GM18498 (cell line): ENCODE measurements at regions not wholly inside any gene's neighbourhood (a gene's known extent, or its start where the extent isn't known, plus 50 kb on each side); places are given as distances from the start of the nearest gene placed in this dataset.
"Not testable (repeated sequence)": the region's sequence is repeated elsewhere in the genome, so short reads cannot be mapped to it uniquely, and the experiment has no call there.

ENCODE experiments used
- ATAC-seq: cut with Tn5 transposase; IDR thresholded peaks from one replicate; pipeline ENCODE4 v1.9.1; 2021; ENCODE audit warnings: mild to moderate bottlenecking, moderate library complexity; ENCODE audit not compliant: unreplicated experiment

DNA sequence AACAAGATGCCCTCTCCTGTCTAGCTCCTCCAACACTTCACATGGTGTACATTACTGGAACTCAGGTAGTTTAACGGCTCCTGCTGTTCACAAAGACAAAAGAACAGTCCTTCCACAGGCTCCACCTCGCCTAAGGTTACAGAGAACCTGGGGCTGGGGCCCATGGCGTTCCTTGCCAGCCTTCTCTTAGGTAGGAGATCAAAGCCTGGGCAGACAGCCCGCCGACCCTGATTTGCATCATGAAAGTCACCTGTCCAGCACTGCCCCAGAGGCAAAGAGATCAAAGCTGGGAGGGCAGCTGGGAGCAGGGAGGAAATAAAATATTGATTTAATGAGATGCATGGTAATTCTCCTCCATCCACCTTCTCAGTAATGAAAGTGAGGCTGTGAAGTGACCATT is 115.0 kb upstream of the SLIT3 start:
- no peak for ATAC-seq

DNA sequence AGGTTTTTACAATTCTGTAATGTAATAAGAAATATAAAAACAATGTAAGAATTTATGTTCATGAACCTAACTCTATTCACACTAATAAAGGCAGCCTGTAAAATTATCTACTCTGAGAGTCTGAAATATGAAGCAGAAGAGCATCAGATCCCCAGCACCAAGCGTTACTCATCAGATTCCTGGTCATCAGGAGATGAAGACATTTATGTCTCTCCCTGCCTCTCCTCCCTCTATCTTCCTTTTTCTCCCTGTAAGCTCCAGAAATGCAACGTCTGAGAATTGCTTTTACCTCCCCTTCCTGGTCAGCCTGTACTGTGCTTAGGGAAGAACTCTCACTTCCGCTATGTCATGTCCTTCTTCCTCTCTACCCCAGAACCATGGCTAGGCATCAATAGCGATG is 114.4 kb upstream of the SLIT3 start:
- ATAC-seq, result no peak

DNA sequence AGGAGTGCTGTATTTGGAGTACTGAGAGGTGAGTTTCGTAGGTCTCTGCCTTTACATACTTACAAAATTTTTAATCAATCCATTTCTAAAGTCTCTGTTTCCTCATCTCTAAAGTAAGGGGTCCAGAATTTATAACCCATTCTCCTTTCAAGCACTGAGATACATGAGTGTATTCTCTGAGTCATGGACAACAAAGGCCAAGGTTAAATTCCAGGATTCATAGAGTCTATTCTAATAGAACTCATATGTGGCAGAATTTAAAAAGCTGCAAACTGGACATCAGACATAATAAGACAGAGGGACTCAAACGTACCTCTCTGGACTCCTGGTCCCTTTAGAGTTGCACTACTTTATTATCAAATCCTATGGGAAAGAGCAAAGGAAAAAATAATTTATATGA is 112.5 kb upstream of the SLIT3 start:
- ATAC-seq, result no peak

GRCh38 chr5:169412831-169413230 is 111.9 kb upstream of the SLIT3 start:
- no peak for ATAC-seq

- ATAC-seq, result no peak
Observed at GRCh38 chr5:169411786-169412430, 111.0 kb upstream of the SLIT3 start.

- no peak for ATAC-seq
Observed at GRCh38 chr5:169410996-169411783, 110.3 kb upstream of the SLIT3 start.

DNA sequence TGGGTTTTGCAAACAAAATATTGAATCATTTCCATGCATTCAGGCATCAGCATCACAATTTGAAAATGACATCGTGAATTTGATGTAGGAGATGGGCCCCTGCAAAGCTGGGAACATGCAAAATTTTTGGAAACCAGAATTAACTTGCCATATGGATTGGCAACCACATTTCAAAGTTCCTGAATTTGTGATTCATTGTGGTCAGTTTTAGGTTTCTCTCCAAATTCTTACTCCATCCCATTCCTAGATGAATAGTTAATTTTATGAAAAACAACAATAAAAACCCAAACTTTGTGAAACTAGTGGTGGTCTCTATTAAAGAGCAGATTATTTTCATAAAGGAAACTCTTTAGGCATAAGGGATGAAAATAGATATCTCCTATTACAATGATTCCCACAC is 107.8 kb upstream of the SLIT3 start:
- no peak for ATAC-seq

DNA sequence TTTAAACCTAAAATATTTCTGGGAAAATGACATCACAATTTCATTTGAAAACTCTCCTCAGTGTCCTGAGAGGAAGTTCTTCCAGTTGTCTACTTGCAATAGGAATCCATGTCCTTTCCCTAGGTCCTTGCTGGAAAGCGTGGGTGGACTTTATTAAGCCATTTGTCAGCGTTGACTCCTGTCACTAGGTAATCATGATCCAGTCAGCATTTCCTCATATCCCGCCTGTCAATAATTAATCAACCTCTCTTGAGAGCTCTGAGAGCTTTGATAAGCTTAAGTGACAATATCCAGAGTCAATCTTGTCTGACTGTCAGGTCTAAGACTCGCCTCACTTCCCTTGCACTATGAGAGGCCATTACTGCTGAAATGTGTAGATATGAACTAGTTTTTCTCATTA is 107.2 kb upstream of the SLIT3 start:
- ATAC-seq, result no peak

DNA sequence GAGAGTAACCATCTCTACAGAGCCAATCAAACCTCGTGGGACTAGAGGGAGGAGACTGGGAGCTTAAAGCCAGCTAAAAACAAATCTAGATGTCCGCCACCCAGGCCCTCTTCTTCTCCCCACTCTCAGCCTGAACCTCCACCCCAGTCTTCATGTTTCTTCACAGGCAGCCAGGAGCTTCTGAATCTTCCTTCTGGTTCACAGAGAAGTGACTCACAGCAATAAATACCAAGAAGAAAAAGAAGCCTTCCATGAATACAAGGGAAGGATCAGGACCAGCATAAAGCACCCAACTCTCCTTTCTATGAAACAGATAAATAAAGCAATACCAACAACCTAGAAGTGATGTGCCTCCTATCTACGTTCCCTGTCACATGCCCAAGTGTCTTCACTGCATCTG is 103.3 kb upstream of the SLIT3 start:
- ATAC-seq, result no peak

- ATAC-seq, result no peak
Observed at GRCh38 chr5:169398515-169398914, 97.6 kb upstream of the SLIT3 start.

DNA sequence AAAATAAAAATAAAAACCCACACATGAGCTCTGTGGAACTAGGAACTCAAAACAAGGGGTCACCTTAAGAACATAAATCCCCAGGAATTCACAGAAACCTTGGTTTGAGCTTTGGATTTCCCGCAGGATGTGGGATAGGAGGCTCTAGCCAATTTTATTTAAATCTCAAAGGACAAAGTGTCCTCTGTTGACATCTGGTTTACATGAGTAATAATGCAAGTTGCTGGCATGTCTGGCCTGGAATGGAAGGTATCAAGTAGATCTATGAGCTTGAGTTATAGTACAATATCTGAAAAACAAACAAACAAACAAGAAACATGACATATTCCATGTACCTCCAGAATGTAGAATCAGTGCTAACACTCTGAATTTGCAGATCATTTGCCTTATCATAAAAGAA is 94.2 kb upstream of the SLIT3 start:
- ATAC-seq, result no peak

DNA sequence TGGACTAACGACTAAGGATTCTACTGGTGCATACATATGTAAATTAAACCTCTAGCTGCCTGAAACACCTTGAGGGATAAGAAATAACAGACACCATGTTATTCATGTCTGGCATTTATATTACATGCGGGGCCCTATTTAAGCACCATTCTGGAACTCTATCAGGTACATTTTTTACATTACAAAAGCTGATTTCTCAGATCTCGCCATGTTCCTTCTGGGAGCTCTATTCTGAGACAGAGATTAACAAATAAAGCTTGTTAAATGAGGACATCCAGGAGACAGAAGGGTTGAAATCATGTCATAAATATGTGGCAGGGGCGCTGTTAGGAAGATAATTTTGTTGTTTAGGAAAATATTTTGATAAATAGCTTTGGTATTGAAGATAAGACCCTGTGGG is 93.4 kb upstream of the SLIT3 start:
- ATAC-seq, result no peak

DNA sequence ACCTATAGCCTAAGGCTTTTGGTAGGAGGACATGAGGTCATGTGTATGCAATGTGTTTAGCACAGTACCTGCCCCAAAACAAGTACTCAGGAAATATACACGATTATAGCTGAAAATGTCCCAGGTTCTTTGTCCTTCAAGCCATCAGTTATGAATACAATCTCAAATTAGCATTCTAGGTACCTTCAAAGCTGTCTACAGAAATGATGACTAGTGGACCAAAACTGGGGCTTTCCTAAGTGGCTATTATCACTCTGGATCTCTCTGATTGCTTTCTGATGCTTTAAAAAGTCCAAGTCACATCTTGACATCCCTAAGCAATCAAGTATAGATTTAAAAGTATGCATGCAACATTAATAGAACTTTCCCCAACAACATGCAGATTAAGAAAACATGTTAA is 93.0 kb upstream of the SLIT3 start:
- no peak for ATAC-seq

DNA sequence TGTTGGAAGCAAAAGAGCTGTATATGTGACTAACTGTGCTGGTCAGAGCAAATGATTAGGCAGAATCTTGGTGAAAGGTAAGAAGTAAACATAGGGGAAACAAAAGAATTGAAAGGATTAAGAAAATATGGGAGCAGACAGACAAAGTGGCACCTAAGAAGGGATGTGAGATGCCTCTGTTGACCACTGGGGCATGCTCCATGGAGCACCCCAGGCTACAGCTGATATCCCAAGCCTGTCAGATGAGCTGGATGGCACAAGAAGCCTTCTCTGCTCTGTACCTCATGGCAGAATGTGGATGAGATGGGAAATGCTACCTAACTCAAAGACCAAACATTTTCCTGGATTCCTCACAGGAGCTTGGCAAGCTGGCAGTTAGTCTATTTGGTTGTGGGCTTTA is 89.3 kb upstream of the SLIT3 start:
- ATAC-seq, result no peak

- ATAC-seq, result no peak
Observed at GRCh38 chr5:169389318-169389717, 88.4 kb upstream of the SLIT3 start.

- no peak for ATAC-seq
Observed at GRCh38 chr5:169385636-169386035, 84.7 kb upstream of the SLIT3 start.

GRCh38 chr5:169384661-169385060 is 83.7 kb upstream of the SLIT3 start:
- no peak for ATAC-seq

DNA sequence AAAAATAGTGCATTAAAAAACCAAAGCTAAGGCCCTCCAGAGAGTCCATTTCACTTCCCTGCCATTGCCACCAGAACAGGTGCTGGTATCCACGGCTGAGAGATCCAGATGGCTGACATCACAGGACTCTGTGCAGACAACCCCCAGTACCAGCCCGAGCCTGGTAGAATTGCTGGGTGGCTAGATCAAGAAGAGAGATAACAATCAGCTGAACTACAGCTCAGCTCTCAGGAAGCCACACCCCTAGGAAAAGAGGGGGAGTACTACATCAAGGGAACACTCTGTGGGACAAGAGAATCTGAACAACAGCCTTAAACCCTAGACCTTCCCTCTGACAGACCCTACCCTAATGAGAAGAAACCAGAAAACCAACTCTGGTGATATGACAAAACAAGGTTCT is 73.8 kb upstream of the SLIT3 start:
- no peak for ATAC-seq

DNA sequence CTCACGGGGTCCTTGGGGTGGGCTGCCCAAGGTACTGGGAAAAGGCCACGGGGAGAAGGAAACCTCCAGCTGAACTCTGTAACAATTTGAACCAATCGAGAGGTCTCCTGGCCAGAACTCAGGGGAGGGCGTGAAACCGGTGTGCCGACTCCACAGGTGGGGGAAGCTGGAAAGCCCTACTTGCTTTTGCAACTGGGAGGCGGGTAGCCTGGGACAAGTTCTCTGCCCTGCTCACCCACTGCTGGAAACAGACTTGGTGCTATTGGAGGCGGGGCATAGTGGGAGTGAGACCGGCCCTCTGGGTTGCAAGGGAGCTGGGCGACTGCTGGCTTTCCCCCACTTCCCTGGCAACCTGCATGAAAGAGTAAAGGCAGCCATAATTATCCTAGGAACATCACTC is 73.2 kb upstream of the SLIT3 start:
- ATAC-seq, result no peak

- ATAC-seq, result not testable (repeated sequence)
Observed at GRCh38 chr5:169371801-169372200, 70.9 kb upstream of the SLIT3 start.

DNA sequence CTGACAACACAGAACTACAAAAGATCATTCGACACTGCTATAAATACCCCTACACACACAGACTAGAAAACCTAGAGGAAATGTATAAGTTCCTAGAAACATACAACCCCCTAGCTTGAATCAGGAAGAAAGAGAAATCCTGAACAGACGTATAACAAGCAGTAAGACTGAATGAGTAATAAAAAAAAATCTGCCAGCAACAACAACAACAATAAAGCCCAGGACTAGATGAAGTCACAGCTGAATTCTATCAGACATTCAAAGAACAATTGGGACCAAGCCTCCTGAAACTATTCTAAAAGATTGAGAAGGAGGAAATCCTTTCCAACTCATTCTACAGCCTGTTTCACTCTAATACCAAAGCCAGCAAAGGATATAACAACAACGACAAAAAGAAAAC is 68.2 kb upstream of the SLIT3 start:
- no peak for ATAC-seq

- no peak for ATAC-seq
Observed at GRCh38 chr5:169367861-169368260, 66.9 kb upstream of the SLIT3 start.

DNA sequence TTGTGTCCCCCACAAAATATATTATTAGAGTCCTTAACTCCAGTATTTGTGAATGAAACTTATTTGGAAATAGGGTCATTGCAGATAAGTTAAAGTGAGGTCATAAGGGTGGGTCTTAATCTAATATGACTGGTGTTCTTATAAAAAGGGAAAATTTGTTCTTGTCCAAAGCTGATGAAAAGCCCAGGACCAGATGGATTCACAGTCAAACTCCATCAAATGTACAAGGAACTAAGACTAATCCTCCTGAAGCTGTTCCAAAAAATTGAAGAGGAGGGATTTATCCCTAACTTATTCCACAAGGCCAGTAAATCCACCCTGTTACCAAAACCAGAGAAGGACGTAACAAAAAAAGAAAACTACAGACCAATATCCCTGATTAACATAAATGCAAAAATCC is 56.4 kb upstream of the SLIT3 start:
- no peak for ATAC-seq
